GM18870 (cell line): ENCODE measurements at regions not wholly inside any gene's neighbourhood (a gene's known extent, or its start where the extent isn't known, plus 50 kb on each side); places are given as distances from the start of the nearest gene placed in this dataset.

Experiments used
- ATAC-seq: cut with Tn5 transposase; IDR thresholded peaks from one replicate; pipeline ENCODE4 v1.9.1; 2021; ENCODE audit warnings: moderate library complexity; ENCODE audit not compliant: unreplicated experiment

GRCh38 chr6:6704103-6705060 is 115.9 kb downstream of the LY86 start:
- no peak for ATAC-seq

GRCh38 chr6:6705061-6705425 is 116.5 kb downstream of the LY86 start:
- no peak for ATAC-seq

GRCh38 chr6:6705915-6706675 is 117.6 kb downstream of the LY86 start:
- ATAC-seq: no peak

- ATAC-seq: no peak
Measured at GRCh38 chr6:6707143-6707542, 118.6 kb downstream of the LY86 start.

GRCh38 chr6:6709106-6709505 is 120.6 kb downstream of the LY86 start:
- no peak for ATAC-seq

- ATAC-seq: no peak
Measured at GRCh38 chr6:6711031-6711785, 122.7 kb downstream of the LY86 start.

GRCh38 chr6:6711832-6712448 is 123.4 kb downstream of the LY86 start:
- ATAC-seq: no peak

GRCh38 chr6:6712449-6713403 is 124.2 kb downstream of the LY86 start:
- ATAC-seq: no peak

- no peak for ATAC-seq
Measured at GRCh38 chr6:6713657-6714056, 125.1 kb downstream of the LY86 start.

GRCh38 chr6:6714118-6714897 is 125.8 kb downstream of the LY86 start:
- no peak for ATAC-seq

- ATAC-seq: no peak
Measured at GRCh38 chr6:6714953-6715352, 126.4 kb downstream of the LY86 start.

- ATAC-seq: no peak
Measured at GRCh38 chr6:6715465-6715864, 126.9 kb downstream of the LY86 start.

- no peak for ATAC-seq
Measured at GRCh38 chr6:6716998-6717763, 128.7 kb downstream of the LY86 start.

- ATAC-seq: no peak
Measured at GRCh38 chr6:6717953-6718352, 129.4 kb downstream of the LY86 start.

- ATAC-seq: no peak
Measured at GRCh38 chr6:6721606-6722005, 133.1 kb downstream of the LY86 start.

- ATAC-seq: no peak
Measured at GRCh38 chr6:6722195-6722594, 133.7 kb downstream of the LY86 start.

- no peak for ATAC-seq
Measured at GRCh38 chr6:6723361-6723760, 134.8 kb downstream of the LY86 start.

- no peak for ATAC-seq
Measured at GRCh38 chr6:6723921-6724538, 135.5 kb downstream of the LY86 start.
